IMR-90 (cell line): ENCODE measurements at regions not wholly inside any gene's neighbourhood (a gene's known extent, or its start where the extent isn't known, plus 50 kb on each side); places are given as distances from the start of the nearest gene placed in this dataset.

ENCODE experiments used
- CHD1 ChIP-seq: IDR thresholded peaks from 2 replicates; pipeline ENCODE4 v1.6.1; 2012; ENCODE audit warnings: low read depth, low read length, improper control_type of control experiment
- MAZ ChIP-seq: IDR thresholded peaks from 2 replicates; pipeline ENCODE4 v1.6.1; 2012; ENCODE audit warnings: low read depth, mild to moderate bottlenecking, low read length, improper control_type of control experiment, moderate library complexity, borderline replicate concordance
- POLR2A ChIP-seq: IDR thresholded peaks from 2 replicates; pipeline ENCODE4 v1.6.1; 2012; ENCODE audit warnings: mild to moderate bottlenecking, low read depth, low read length
- RAD21 ChIP-seq: IDR thresholded peaks from 2 replicates; pipeline ENCODE4 v1.6.1; 2012; ENCODE audit warnings: low read length, improper control_type of control experiment
- SMC3 ChIP-seq: fragments of 150-350 bp; IDR thresholded peaks from 2 replicates; pipeline ENCODE4 v1.6.1; 2016; ENCODE audit warnings: low read depth, mild to moderate bottlenecking, antibody characterized with exemption, low read length, moderate library complexity
- TF ChIP-seq, protein P1 (sequence below): conservative IDR thresholded peaks from 2 replicates; pipeline ENCODE4 v1.5.1; 2012; ENCODE audit warnings: mild to moderate bottlenecking, low read depth, low read length, improper control_type of control experiment

DNA sequence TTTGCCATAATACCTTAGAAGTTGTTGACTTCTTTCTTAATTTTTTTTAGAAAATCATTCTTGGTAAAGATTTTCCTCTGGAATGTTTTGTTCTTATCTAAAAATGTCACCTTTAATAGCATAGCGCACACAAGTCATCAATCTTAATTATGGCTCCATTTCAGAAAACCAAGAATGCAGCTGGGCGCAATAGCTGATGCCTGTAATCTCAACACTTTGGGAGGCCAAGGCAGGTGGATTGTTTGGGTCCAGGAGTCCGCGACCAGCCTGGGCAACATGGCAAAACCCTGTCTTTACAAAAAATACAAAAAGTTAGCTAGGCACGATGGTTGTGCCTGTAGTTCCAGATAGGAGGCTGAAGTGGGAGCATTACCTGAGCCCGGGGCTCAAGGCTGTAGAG, 125.6 kb upstream of the EOMES start:
- TF ChIP-seq RAD21 (no peak), POLR2A (no peak), MAZ (no peak), SMC3 (no peak), CHD1 (no peak)
- TF ChIP-seq, protein P1, sequence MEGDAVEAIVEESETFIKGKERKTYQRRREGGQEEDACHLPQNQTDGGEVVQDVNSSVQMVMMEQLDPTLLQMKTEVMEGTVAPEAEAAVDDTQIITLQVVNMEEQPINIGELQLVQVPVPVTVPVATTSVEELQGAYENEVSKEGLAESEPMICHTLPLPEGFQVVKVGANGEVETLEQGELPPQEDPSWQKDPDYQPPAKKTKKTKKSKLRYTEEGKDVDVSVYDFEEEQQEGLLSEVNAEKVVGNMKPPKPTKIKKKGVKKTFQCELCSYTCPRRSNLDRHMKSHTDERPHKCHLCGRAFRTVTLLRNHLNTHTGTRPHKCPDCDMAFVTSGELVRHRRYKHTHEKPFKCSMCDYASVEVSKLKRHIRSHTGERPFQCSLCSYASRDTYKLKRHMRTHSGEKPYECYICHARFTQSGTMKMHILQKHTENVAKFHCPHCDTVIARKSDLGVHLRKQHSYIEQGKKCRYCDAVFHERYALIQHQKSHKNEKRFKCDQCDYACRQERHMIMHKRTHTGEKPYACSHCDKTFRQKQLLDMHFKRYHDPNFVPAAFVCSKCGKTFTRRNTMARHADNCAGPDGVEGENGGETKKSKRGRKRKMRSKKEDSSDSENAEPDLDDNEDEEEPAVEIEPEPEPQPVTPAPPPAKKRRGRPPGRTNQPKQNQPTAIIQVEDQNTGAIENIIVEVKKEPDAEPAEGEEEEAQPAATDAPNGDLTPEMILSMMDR: no peak
